ENCODE measurements at regions not wholly inside any gene's neighbourhood (a gene's known extent, or its start where the extent isn't known, plus 50 kb on each side); places are given as distances from the start of the nearest gene placed in this dataset.

GRCh38 chr13:84413016-84413415, 530.7 kb upstream of the SLITRK1 start:
- H3K4me1 ChIP-seq (ENCODE audit: control insufficient read depth, low read depth, low read length) = no peaks in the 10 kb centered on the region
- H3K36me3 ChIP-seq (ENCODE audit: control insufficient read depth, low read depth, low read length) = no peaks in the 10 kb centered on the region
- no peaks in the 10 kb centered on the region for H3K9me3 ChIP-seq (ENCODE audit: control insufficient read depth, low read depth, low read length)
- no peak overlapping the region for H3K4me3 ChIP-seq (ENCODE audit: low read length)
- H3K27me3 ChIP-seq (ENCODE audit: control insufficient read depth, insufficient read depth, low read length) = no peaks in the 10 kb centered on the region
- H3K9ac ChIP-seq (ENCODE audit: low read length) = no peak overlapping the region
- H3K27ac ChIP-seq (ENCODE audit: low read length) = no peak overlapping the region

GRCh38 chr13:84405286-84405685, 523.0 kb upstream of the SLITRK1 start:
- no peak overlapping the region for H3K27ac ChIP-seq (ENCODE audit: low read length)
- H3K9me3 ChIP-seq (ENCODE audit: control insufficient read depth, low read depth, low read length) = no peaks in the 10 kb centered on the region
- no peaks in the 10 kb centered on the region for H3K4me1 ChIP-seq (ENCODE audit: control insufficient read depth, low read depth, low read length)
- no peak overlapping the region for H3K4me3 ChIP-seq (ENCODE audit: low read length)
- H3K36me3 ChIP-seq (ENCODE audit: control insufficient read depth, low read depth, low read length) = no peaks in the 10 kb centered on the region
- no peak overlapping the region for H3K9ac ChIP-seq (ENCODE audit: low read length)
- H3K27me3 ChIP-seq (ENCODE audit: control insufficient read depth, insufficient read depth, low read length) = no peaks in the 10 kb centered on the region

- H3K9ac ChIP-seq (ENCODE audit: low read length) = no peak overlapping the region
- H3K27me3 ChIP-seq (ENCODE audit: control insufficient read depth, insufficient read depth, low read length) = no peaks in the 10 kb centered on the region
- no peak overlapping the region for H3K27ac ChIP-seq (ENCODE audit: low read length)
- H3K9me3 ChIP-seq (ENCODE audit: control insufficient read depth, low read depth, low read length) = peaks cover 11% of the 10 kb centered on the region
- H3K4me1 ChIP-seq (ENCODE audit: control insufficient read depth, low read depth, low read length) = no peaks in the 10 kb centered on the region
- no peak overlapping the region for H3K4me3 ChIP-seq (ENCODE audit: low read length)
- H3K36me3 ChIP-seq (ENCODE audit: control insufficient read depth, low read depth, low read length) = no peaks in the 10 kb centered on the region
Measured at GRCh38 chr13:84400706-84401105, 518.4 kb upstream of the SLITRK1 start.

GRCh38 chr13:84399320-84400085, 517.2 kb upstream of the SLITRK1 start:
- no peaks in the 10 kb centered on the region for H3K27me3 ChIP-seq (ENCODE audit: control insufficient read depth, insufficient read depth, low read length)
- no peak overlapping the region for H3K4me3 ChIP-seq (ENCODE audit: low read length)
- no peaks in the 10 kb centered on the region for H3K4me1 ChIP-seq (ENCODE audit: control insufficient read depth, low read depth, low read length)
- no peaks in the 10 kb centered on the region for H3K36me3 ChIP-seq (ENCODE audit: control insufficient read depth, low read depth, low read length)
- no peak overlapping the region for H3K27ac ChIP-seq (ENCODE audit: low read length)
- no peak overlapping the region for H3K9ac ChIP-seq (ENCODE audit: low read length)
- peaks cover 11% of the 10 kb centered on the region for H3K9me3 ChIP-seq (ENCODE audit: control insufficient read depth, low read depth, low read length)

GRCh38 chr13:84393981-84394625, 511.8 kb upstream of the SLITRK1 start:
- no peak overlapping the region for H3K4me3 ChIP-seq (ENCODE audit: low read length)
- H3K9ac ChIP-seq (ENCODE audit: low read length) = no peak overlapping the region
- H3K36me3 ChIP-seq (ENCODE audit: control insufficient read depth, low read depth, low read length) = no peaks in the 10 kb centered on the region
- no peaks in the 10 kb centered on the region for H3K4me1 ChIP-seq (ENCODE audit: control insufficient read depth, low read depth, low read length)
- peaks cover 9% of the 10 kb centered on the region for H3K9me3 ChIP-seq (ENCODE audit: control insufficient read depth, low read depth, low read length)
- H3K27ac ChIP-seq (ENCODE audit: low read length) = no peak overlapping the region
- H3K27me3 ChIP-seq (ENCODE audit: control insufficient read depth, insufficient read depth, low read length) = no peaks in the 10 kb centered on the region

- no peaks in the 10 kb centered on the region for H3K36me3 ChIP-seq (ENCODE audit: control insufficient read depth, low read depth, low read length)
- H3K4me1 ChIP-seq (ENCODE audit: control insufficient read depth, low read depth, low read length) = no peaks in the 10 kb centered on the region
- no peak overlapping the region for H3K27ac ChIP-seq (ENCODE audit: low read length)
- H3K9ac ChIP-seq (ENCODE audit: low read length) = no peak overlapping the region
- no peaks in the 10 kb centered on the region for H3K27me3 ChIP-seq (ENCODE audit: control insufficient read depth, insufficient read depth, low read length)
- H3K9me3 ChIP-seq (ENCODE audit: control insufficient read depth, low read depth, low read length) = no peaks in the 10 kb centered on the region
- no peak overlapping the region for H3K4me3 ChIP-seq (ENCODE audit: low read length)
Measured at GRCh38 chr13:84380866-84381265, 498.6 kb upstream of the SLITRK1 start.

GRCh38 chr13:84377106-84377505, 494.8 kb upstream of the SLITRK1 start:
- Histone ChIP-seq H3K27me3 (ENCODE audit: control insufficient read depth, insufficient read depth, low read length) (no peaks in the 10 kb centered on the region), H3K4me3 (ENCODE audit: low read length) (no peak overlapping the region), H3K9ac (ENCODE audit: low read length) (no peak overlapping the region), H3K36me3 (ENCODE audit: control insufficient read depth, low read depth, low read length) (no peaks in the 10 kb centered on the region), H3K4me1 (ENCODE audit: control insufficient read depth, low read depth, low read length) (no peaks in the 10 kb centered on the region), H3K27ac (ENCODE audit: low read length) (no peak overlapping the region), H3K9me3 (ENCODE audit: control insufficient read depth, low read depth, low read length) (no peaks in the 10 kb centered on the region)

GRCh38 chr13:84366506-84366905, 484.2 kb upstream of the SLITRK1 start:
- no peak overlapping the region for H3K27ac ChIP-seq (ENCODE audit: low read length)
- H3K9ac ChIP-seq (ENCODE audit: low read length) = no peak overlapping the region
- no peaks in the 10 kb centered on the region for H3K36me3 ChIP-seq (ENCODE audit: control insufficient read depth, low read depth, low read length)
- H3K27me3 ChIP-seq (ENCODE audit: control insufficient read depth, insufficient read depth, low read length) = no peaks in the 10 kb centered on the region
- no peaks in the 10 kb centered on the region for H3K9me3 ChIP-seq (ENCODE audit: control insufficient read depth, low read depth, low read length)
- no peaks in the 10 kb centered on the region for H3K4me1 ChIP-seq (ENCODE audit: control insufficient read depth, low read depth, low read length)
- no peak overlapping the region for H3K4me3 ChIP-seq (ENCODE audit: low read length)

GRCh38 chr13:84362777-84363176, 480.5 kb upstream of the SLITRK1 start:
- Histone ChIP-seq H3K9me3 (ENCODE audit: control insufficient read depth, low read depth, low read length) (no peaks in the 10 kb centered on the region), H3K27ac (ENCODE audit: low read length) (no peak overlapping the region), H3K4me3 (ENCODE audit: low read length) (no peak overlapping the region), H3K36me3 (ENCODE audit: control insufficient read depth, low read depth, low read length) (no peaks in the 10 kb centered on the region), H3K9ac (ENCODE audit: low read length) (no peak overlapping the region), H3K27me3 (ENCODE audit: control insufficient read depth, insufficient read depth, low read length) (no peaks in the 10 kb centered on the region), H3K4me1 (ENCODE audit: control insufficient read depth, low read depth, low read length) (no peaks in the 10 kb centered on the region)

GRCh38 chr13:84360822-84361221, 478.5 kb upstream of the SLITRK1 start:
- no peak overlapping the region for H3K4me3 ChIP-seq (ENCODE audit: low read length)
- peaks cover 4% of the 10 kb centered on the region for H3K4me1 ChIP-seq (ENCODE audit: control insufficient read depth, low read depth, low read length)
- no peak overlapping the region for H3K9ac ChIP-seq (ENCODE audit: low read length)
- no peaks in the 10 kb centered on the region for H3K27me3 ChIP-seq (ENCODE audit: control insufficient read depth, insufficient read depth, low read length)
- H3K9me3 ChIP-seq (ENCODE audit: control insufficient read depth, low read depth, low read length) = no peaks in the 10 kb centered on the region
- H3K36me3 ChIP-seq (ENCODE audit: control insufficient read depth, low read depth, low read length) = no peaks in the 10 kb centered on the region
- no peak overlapping the region for H3K27ac ChIP-seq (ENCODE audit: low read length)

- peaks cover 4% of the 10 kb centered on the region for H3K4me1 ChIP-seq (ENCODE audit: control insufficient read depth, low read depth, low read length)
- H3K9ac ChIP-seq (ENCODE audit: low read length) = no peak overlapping the region
- no peaks in the 10 kb centered on the region for H3K27me3 ChIP-seq (ENCODE audit: control insufficient read depth, insufficient read depth, low read length)
- H3K9me3 ChIP-seq (ENCODE audit: control insufficient read depth, low read depth, low read length) = no peaks in the 10 kb centered on the region
- no peak overlapping the region for H3K27ac ChIP-seq (ENCODE audit: low read length)
- H3K4me3 ChIP-seq (ENCODE audit: low read length) = no peak overlapping the region
- H3K36me3 ChIP-seq (ENCODE audit: control insufficient read depth, low read depth, low read length) = no peaks in the 10 kb centered on the region
Measured at GRCh38 chr13:84358601-84359000, 476.3 kb upstream of the SLITRK1 start.

- H3K27ac ChIP-seq (ENCODE audit: low read length) = no peak overlapping the region
- no peaks in the 10 kb centered on the region for H3K27me3 ChIP-seq (ENCODE audit: control insufficient read depth, insufficient read depth, low read length)
- no peak overlapping the region for H3K4me3 ChIP-seq (ENCODE audit: low read length)
- H3K9me3 ChIP-seq (ENCODE audit: control insufficient read depth, low read depth, low read length) = no peaks in the 10 kb centered on the region
- no peak overlapping the region for H3K9ac ChIP-seq (ENCODE audit: low read length)
- H3K4me1 ChIP-seq (ENCODE audit: control insufficient read depth, low read depth, low read length) = peaks cover 4% of the 10 kb centered on the region
- no peaks in the 10 kb centered on the region for H3K36me3 ChIP-seq (ENCODE audit: control insufficient read depth, low read depth, low read length)
Measured at GRCh38 chr13:84352946-84353345, 470.7 kb upstream of the SLITRK1 start.

Measured in iPS-18a (cell line).